NCI-H345 treated with DMSO at 0.1 percent for 48 hours (cell line): ENCODE measurements at regions not wholly inside any gene's neighbourhood (a gene's known extent, or its start where the extent isn't known, plus 50 kb on each side); places are given as distances from the start of the nearest gene placed in this dataset.
"Not testable (repeated sequence)": the region's sequence is repeated elsewhere in the genome, so short reads cannot be mapped to it uniquely, and the experiment has no call there.

Source experiments
- DNase-seq: peaks from one replicate; lab custom pipeline; 2025; ENCODE audit not compliant: unreplicated experiment; lab: John Stamatoyannopoulos, UW

DNA sequence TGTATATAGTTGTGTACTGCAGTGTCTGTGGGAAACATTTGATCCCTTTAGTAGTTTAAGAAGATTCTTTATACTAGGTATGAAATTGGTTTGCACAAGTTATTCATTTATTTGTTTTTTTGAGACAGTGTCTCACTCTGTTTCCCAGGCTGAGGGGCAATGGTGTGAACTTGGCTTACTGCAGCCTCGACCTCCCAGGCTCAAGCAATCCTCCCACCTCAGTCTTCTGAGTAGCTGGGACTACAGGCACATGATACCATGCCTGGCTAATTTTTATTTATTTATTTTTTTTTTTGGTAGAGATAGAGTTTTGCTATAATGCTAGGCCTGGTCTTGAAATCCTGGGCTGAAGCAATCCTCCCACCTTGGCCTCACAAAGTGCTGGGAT lies 209.4 kb downstream of the RASSF9 start:
- no peak for DNase-seq

DNA sequence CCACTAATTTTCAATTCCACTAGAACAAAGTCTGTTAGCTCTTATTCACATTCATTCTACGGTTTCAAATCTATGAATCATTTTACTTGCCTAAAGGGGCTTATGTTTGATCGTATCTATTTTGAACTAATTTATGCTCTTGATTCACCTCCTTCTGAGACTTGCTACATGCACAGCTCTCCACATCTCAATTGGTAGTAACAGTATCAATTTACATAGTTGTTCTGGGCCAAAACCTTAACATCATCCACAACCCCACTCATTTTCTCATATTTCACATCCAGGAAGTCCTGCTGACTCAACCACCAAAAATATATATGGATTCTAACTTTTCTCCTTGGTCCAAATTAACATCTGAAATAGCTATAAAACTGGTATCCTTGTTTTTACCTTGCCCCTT lies 208.6 kb downstream of the RASSF9 start:
- DNase-seq = no peak

GRCh38 chr12:85628562-85628961 lies 207.6 kb downstream of the RASSF9 start:
- not testable (repeated sequence) for DNase-seq

DNA sequence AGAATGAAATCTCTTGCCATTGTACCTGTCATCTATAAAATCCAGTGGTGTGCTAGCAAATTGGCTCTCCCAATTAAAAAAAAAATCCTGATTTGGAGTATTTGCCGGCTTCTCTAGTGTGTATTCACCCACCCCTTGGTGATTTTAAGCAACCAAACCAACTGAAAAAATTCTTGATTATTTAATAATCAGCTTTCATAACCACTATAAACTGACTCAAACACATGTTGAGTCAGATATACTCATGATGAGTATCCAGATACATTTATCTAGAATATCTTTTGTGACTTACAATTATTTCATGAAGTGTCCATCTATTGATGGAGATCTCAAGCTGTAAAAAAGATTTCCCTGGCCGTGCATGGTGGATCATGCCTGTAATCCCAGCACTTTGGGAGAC lies 205.4 kb downstream of the RASSF9 start:
- DNase-seq = no peak

DNA sequence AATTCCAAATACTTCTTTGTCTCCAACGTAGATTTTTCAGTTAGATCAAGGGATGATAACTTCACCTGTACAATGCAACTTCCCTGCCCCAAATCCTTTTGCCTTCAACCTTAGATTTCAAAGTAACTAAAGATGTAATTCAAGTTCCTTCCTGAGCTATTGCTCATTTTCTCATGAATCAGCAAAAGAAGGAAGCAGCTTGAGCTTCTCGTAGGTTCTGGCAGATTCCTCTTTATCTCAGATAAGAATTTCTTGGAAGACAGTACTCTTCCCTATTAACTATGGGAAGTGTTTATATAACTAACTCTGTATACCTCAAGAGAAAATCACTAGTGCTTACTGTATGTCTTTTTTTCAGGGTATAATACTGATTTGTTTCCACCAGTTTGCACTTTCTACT lies 203.8 kb downstream of the RASSF9 start:
- no peak for DNase-seq

GRCh38 chr12:85633491-85633890 lies 202.7 kb downstream of the RASSF9 start:
- DNase-seq = no peak

GRCh38 chr12:85639834-85640233 lies 196.4 kb downstream of the RASSF9 start:
- DNase-seq = no peak

- no peak for DNase-seq
These were observed 194.4 kb downstream of the RASSF9 start for GRCh38 chr12:85641796-85642195.

DNA sequence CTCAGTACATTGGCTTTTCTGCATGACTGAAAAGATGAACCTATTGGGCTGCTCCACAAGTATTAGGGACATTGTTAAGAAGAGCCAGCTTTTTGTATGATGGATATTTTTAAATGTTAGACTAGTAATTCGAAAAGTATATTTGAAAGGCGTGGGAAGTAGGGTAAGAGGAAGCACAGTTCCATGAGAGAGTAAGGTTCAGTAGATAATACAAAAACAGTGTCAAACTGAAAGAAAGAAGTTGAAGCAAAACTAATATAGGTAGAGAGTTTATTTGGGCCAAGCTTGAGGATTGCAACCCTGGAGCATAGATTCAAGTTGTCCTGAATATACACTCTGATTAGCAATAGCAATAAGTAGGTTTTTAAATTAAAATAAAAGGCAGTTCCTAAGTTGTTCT lies 193.9 kb downstream of the RASSF9 start:
- DNase-seq = no peak

DNA sequence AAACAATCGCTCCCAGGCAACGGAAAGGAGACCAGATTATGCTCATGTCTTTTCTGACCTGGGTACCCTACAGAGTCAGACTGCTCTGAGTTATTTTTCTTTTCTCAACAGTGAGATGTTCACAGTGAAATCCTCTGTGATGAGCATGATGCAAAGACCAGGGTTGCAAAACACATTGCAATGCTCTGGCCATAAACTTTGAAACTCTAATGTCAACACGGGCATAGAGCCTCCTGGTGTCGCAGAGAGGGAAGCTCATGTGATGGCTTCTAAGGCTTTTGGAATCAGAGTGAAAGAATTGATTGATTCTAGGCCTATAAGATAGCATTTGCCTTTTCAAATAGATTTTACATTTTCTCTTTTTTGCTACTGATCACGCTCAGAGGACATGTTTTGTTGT lies 193.4 kb downstream of the RASSF9 start:
- DNase-seq = no peak

DNA sequence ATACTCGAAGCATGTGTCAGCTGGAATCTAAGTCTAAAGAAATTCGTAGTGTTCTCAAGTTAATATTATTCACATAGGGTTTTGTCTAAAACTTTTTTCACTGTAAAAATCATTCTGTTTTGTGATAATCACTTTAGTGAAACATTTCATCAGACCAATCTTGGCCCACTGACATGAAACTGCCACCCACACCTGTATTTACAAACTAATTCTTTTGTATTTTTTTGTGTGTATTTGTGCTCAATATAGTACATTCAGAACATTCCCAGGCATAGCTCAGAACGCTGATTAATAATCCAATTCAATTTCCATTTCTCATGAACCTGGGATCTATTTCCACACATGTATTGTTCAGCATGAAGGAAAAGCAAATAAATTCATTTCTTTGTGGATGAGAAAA lies 191.7 kb downstream of the RASSF9 start:
- DNase-seq = no peak

GRCh38 chr12:85653731-85654455 lies 182.3 kb downstream of the RASSF9 start:
- DNase-seq = no peak

- no peak for DNase-seq
These were observed 181.8 kb downstream of the RASSF9 start for GRCh38 chr12:85654456-85654840.

GRCh38 chr12:85656561-85656960 lies 179.6 kb downstream of the RASSF9 start:
- DNase-seq = no peak

DNA sequence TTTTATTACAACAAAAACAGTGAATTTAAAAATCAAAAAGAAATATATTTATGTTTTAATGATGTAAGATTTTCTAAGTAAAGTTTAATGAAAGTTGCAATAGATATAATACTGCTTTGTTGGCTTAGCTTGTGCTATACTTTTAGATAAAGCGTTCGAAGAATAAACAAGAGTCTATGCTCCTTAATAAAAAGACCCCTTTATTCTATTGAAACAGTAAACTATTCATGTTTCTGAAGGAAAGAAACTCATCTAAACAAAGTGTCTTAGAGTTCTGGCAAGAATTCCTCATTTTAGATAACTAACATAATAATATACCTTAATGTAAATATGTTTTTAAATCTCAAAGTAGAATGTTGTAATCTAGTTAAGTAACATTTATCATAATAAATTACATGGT lies 179.0 kb downstream of the RASSF9 start:
- no peak for DNase-seq

- no peak for DNase-seq
These were observed 178.2 kb downstream of the RASSF9 start for GRCh38 chr12:85657836-85658630.

DNA sequence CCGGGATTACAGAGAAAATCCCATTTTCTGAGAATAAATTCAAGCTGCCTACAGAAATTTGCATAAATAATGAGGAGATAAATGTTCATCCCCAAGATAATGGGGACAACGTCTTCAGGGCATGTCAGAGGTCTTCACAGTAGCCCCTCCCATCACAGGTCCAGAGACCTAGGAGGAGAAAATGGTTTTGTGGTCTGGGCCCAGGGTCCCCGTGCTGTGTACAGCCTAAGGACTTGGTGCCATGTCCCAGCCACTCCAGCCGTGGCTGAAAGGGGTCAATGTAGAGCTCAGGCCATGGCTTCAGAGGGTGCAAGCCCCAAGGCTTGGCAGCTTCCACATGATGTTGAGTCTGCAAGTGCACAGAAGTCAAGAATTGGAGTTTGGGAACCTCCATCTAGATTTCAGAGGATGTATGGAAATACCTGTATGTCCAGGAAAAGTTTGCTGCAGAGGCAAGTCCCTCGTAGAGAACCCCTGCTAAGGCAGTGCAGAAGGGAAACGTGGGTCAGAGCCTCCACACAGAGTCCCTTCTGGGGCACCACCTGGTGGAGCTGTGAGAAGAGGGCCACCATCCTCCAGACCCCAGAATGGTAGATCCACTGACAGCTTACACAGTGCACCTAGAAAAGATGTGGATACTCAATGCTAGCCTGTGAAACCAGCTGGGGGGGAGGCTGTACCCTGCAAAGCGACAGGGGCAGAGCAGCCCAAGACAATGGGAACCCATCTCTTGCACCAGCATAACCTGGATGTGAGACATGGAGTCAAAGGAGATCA lies 176.3 kb downstream of the RASSF9 start:
- no peak for DNase-seq

DNA sequence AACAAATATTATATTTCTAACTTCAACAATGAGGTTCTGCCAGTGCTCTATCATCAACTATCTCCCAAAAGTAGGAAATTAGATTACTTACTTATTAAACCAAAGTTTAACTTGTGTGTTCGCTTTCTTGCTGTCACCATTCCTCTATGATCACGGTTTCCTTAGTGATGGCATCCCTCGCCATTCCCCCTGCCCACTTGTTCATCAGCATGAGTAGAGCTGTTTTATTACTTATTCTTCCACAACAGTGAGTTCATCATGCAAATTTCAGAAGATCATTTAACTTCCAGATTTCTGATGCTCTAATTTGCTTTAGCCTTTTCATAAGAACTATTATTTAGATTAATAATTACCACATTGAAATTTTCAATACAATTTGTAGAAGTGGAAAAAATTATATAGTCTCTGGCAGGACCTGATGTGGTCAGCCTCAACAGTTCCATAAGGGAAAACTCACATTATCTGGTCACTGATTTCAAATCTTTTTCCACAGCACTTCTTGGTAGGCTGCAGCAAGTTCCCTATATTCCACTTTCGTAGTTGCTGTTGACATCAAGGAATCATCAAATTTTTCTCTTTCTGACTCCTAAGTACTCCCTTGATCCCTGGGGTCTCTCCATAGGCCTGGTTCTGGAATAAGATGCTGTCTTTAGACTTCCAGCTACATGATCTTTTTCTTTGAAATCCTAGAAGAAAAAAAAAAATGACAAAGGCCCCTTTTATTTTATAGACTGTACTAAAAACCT lies 174.6 kb downstream of the RASSF9 start:
- DNase-seq = no peak

DNA sequence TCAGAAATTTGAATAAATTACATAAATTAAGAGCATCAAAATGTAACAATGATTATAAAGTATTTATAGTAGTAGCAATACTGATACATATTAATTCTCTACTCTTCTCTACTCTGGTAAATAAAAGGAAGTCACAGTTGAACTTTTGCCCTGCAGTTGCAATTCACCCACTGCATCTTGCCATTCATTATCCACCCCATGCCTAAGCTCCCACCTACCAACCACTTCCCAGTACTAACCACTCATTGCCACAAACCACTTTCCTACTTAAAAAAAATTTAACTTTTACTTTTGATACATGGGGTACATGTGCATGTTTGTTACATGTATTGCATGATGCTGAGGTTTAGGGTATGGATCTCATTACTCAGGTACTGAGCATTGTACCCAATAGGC lies 174.0 kb downstream of the RASSF9 start:
- DNase-seq = no peak

DNA sequence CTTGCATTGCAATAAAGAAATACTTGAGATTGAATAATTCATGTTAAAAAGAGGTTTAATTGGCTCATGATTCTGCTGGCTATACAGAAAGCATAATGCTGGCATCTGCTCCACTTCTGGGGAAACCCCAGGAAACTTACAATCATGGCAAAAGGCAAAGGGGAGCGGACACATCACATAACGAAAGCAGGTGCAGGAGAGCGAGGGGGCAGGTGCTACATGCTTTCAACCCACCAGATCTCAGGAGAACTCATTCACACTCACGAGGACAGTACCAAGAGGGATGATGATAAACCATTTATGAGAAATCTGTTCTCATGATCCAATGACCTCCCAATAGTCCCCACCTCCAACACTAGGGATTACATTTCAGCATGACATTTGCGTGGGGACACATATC lies 172.6 kb downstream of the RASSF9 start:
- no peak for DNase-seq

- DNase-seq = no peak
These were observed 171.8 kb downstream of the RASSF9 start for GRCh38 chr12:85664429-85664828.
